ENCODE measurements at regions not wholly inside any gene's neighbourhood (a gene's known extent, or its start where the extent isn't known, plus 50 kb on each side); places are given as distances from the start of the nearest gene placed in this dataset.

DNA sequence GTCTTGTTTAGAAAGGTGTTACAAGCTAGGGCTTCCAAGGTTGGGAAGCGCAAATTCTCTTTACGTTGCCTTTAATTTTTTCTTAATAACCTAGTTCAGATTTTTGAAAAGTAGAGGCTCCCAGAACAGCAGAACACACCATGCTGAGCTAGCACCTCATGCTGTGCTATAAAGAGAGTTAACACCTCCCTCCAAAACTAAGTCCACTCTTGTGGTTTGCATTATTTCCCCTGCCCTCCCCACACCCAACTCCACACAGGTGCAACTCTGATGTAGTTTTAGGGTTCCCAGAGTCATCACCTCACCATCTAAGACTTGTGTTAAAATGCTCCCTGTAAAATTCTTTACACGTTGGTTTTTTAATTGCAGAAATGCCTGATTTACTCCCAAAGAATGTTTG, 459.4 kb upstream of the JARID2 start:
- TF ChIP-seq CTCF (IDR thresholded peaks at IDR 0.05) (no peak), POLR2AphosphoS5 (IDR thresholded peaks at IDR 0.05) (no peak), EP300 (IDR thresholded peaks at IDR 0.05) (no peak), POLR2A (IDR thresholded peaks at IDR 0.05; ENCODE audit: low read depth) (no peak)
